ENCODE measurements at regions not wholly inside any gene's neighbourhood (a gene's known extent, or its start where the extent isn't known, plus 50 kb on each side); places are given as distances from the start of the nearest gene placed in this dataset.
"Not testable (repeated sequence)": the region's sequence is repeated elsewhere in the genome, so short reads cannot be mapped to it uniquely, and the experiment has no call there.

- DNase-seq, result no peak
Observed at GRCh38 chr14:97033556-97034081, 236.4 kb downstream of the VRK1 start.

- DNase-seq, result no peak
Observed at GRCh38 chr14:97036086-97036852, 239.1 kb downstream of the VRK1 start.

- DNase-seq, result no peak
Observed at GRCh38 chr14:97039717-97040363, 242.7 kb downstream of the VRK1 start.

GRCh38 chr14:97046967-97047366 is 249.8 kb downstream of the VRK1 start:
- no peak for DNase-seq

- DNase-seq, result no peak
Observed at GRCh38 chr14:97052001-97052400, 254.8 kb downstream of the VRK1 start.

- DNase-seq, result no peak
Observed at GRCh38 chr14:97053941-97054340, 256.8 kb downstream of the VRK1 start.

GRCh38 chr14:97055355-97055754 is 258.2 kb downstream of the VRK1 start:
- DNase-seq, result peak in 1 of 2 experiments; percentile 50

GRCh38 chr14:97056086-97056485 is 258.9 kb downstream of the VRK1 start:
- peak; percentile 78 to 79 for DNase-seq

GRCh38 chr14:97057238-97058073 is 260.3 kb downstream of the VRK1 start:
- no peak for DNase-seq

- no peak for DNase-seq
Observed at GRCh38 chr14:97058074-97058467, 260.9 kb downstream of the VRK1 start.

- no peak for DNase-seq
Observed at GRCh38 chr14:97058589-97058988, 261.4 kb downstream of the VRK1 start.

- DNase-seq, result no peak
Observed at GRCh38 chr14:97061198-97061597, 264.0 kb downstream of the VRK1 start.

- no peak for DNase-seq
Observed at GRCh38 chr14:97061714-97062113, 264.5 kb downstream of the VRK1 start.

- DNase-seq, result no peak
Observed at GRCh38 chr14:97065305-97066067, 268.3 kb downstream of the VRK1 start.

- no peak for DNase-seq
Observed at GRCh38 chr14:97066068-97066899, 269.1 kb downstream of the VRK1 start.

- DNase-seq, result not testable (repeated sequence)
Observed at GRCh38 chr14:97068293-97068692, 271.1 kb downstream of the VRK1 start.

- DNase-seq, result no peak
Observed at GRCh38 chr14:97070259-97070658, 273.1 kb downstream of the VRK1 start.

- peak in 1 of 2 experiments; percentile 57 for DNase-seq
Observed at GRCh38 chr14:97071177-97071576, 274.0 kb downstream of the VRK1 start.

- DNase-seq, result no peak
Observed at GRCh38 chr14:97073622-97074021, 276.4 kb downstream of the VRK1 start.

GRCh38 chr14:97074456-97074855 is 277.3 kb downstream of the VRK1 start:
- no peak for DNase-seq

GRCh38 chr14:97074856-97075255 is 277.7 kb downstream of the VRK1 start:
- no peak for DNase-seq

- no peak for DNase-seq
Observed at GRCh38 chr14:97077253-97077653, 280.1 kb downstream of the VRK1 start.
